ENCODE measurements at regions not wholly inside any gene's neighbourhood (a gene's known extent, or its start where the extent isn't known, plus 50 kb on each side); places are given as distances from the start of the nearest gene placed in this dataset.
A peak's percentile ranks its signal among the peaks of the same experiment; 100 is the strongest.

GRCh38 chr14:86774916-86775315 lies 1218.1 kb downstream of the GALC start:
- DNase-seq (ENCODE audit: low spot score) (no peak), ATAC-seq (no peak), FAIRE-seq (no peak)
- Histone ChIP-seq H3K9ac (ENCODE audit: insufficient read depth, low read depth, low read length) (no peak overlapping the region), H3K4me2 (ENCODE audit: low read depth, low read length) (no peak overlapping the region), H3K36me3 (replicated peaks in 1 of 2; ENCODE audit: control insufficient read depth in 1 of 2, insufficient read depth in 2 of 2, low read length in 2 of 2) (no peaks in the 10 kb centered on the region), H2AFZ (ENCODE audit: low read length) (no peak overlapping the region), H3K4me3 (replicated peaks in 1 of 3; ENCODE audit: insufficient read depth in 1 of 3, low read depth in 2 of 3, low read length in 3 of 3) (no peak overlapping the region), H3K4me1 (ENCODE audit: insufficient read depth, low read length) (peaks cover 16% of the 10 kb centered on the region), H3K27me3 (ENCODE audit: control insufficient read depth in 1 of 2, insufficient read depth in 2 of 2, low read length in 2 of 2) (no peaks in the 10 kb centered on the region), H3K79me2 (ENCODE audit: insufficient read depth, low read length) (no peaks in the 10 kb centered on the region), H4K20me1 (ENCODE audit: insufficient read depth, low read length) (no peaks in the 10 kb centered on the region), H3K27ac (ENCODE audit: extremely low read length, insufficient read depth, low read length) (no peak overlapping the region), H3K9me3 (ENCODE audit: low read length) (peaks cover 9% of the 10 kb centered on the region; the same call in 1 of the 2 replicates)
- no peak for TF ChIP-seq HOXA5 (CRISPR knock-in tag; IDR thresholded peaks at IDR 0.05)
- no peak for TF ChIP-seq ELF3 (CRISPR knock-in tag; IDR thresholded peaks at IDR 0.05)
- no peak for TF ChIP-seq CHD4 (IDR thresholded peaks at IDR 0.05; ENCODE audit: borderline replicate concordance, low read length)
- TF ChIP-seq CAMTA2 (CRISPR knock-in tag; IDR thresholded peaks at IDR 0.05; ENCODE audit: borderline replicate concordance): no peak
- TF ChIP-seq ZNF260 (CRISPR knock-in tag; IDR thresholded peaks at IDR 0.05; ENCODE audit: borderline replicate concordance, low read depth): no peak
- TF ChIP-seq MIXL1 (CRISPR knock-in tag; IDR thresholded peaks at IDR 0.05): no peak
- no peak for TF ChIP-seq ZNF614 (CRISPR knock-in tag; IDR thresholded peaks at IDR 0.05; ENCODE audit: borderline replicate concordance)
- BruUV-seq (replicated peaks): no TSS peak
- intact Hi-C loops (cut with micrococcal nuclease; ENCODE audit: unreplicated experiment): no loop called here
- CTCF ChIA-PET (ENCODE audit: low intra/inter-chr PET ratio, low total read pairs): no interaction called here
- POLR2A ChIA-PET: no interaction called here
- 71% methylated on average over 2 of the region's 2 CpGs for WGBS (ENCODE audit: low lambda C conversion rate)
- in situ Hi-C loops (cut with HindIII; ENCODE audit: extremely low pct_ligation_motif_present, low pct_unique_long_range_greater_than_20kb): no loop called here

GRCh38 chr14:86772075-86772474 lies 1220.9 kb downstream of the GALC start:
- Histone ChIP-seq H2AFZ (ENCODE audit: low read length) (no peak overlapping the region), H3K4me1 (ENCODE audit: insufficient read depth, low read length) (no peaks in the 10 kb centered on the region), H3K9ac (ENCODE audit: insufficient read depth, low read depth, low read length) (no peak overlapping the region), H3K4me3 (replicated peaks in 1 of 3; ENCODE audit: insufficient read depth in 1 of 3, low read depth in 2 of 3, low read length in 3 of 3) (no peak overlapping the region), H3K27me3 (ENCODE audit: control insufficient read depth in 1 of 2, insufficient read depth in 2 of 2, low read length in 2 of 2) (no peaks in the 10 kb centered on the region), H3K4me2 (ENCODE audit: low read depth, low read length) (no peak overlapping the region), H4K20me1 (ENCODE audit: insufficient read depth, low read length) (no peaks in the 10 kb centered on the region), H3K79me2 (ENCODE audit: insufficient read depth, low read length) (no peaks in the 10 kb centered on the region), H3K9me3 (ENCODE audit: low read length) (peaks cover 9% of the 10 kb centered on the region; the same call in 1 of the 2 replicates), H3K36me3 (replicated peaks in 1 of 2; ENCODE audit: control insufficient read depth in 1 of 2, insufficient read depth in 2 of 2, low read length in 2 of 2) (no peaks in the 10 kb centered on the region), H3K27ac (ENCODE audit: extremely low read length, insufficient read depth, low read length) (no peak overlapping the region)
- FAIRE-seq (no peak), DNase-seq (ENCODE audit: low spot score) (no peak), ATAC-seq (no peak)
- BruUV-seq (replicated peaks): no TSS peak
- TF ChIP-seq ZNF543 (CRISPR knock-in tag; IDR thresholded peaks at IDR 0.05) (no peak), ZNF430 (CRISPR knock-in tag; IDR thresholded peaks at IDR 0.05) (0 out of 2 replicates have a peak, but pooled peaks have one; percentile 61)
- WGBS (ENCODE audit: low lambda C conversion rate): 27% methylated on average over 1 of the region's 1 CpG
- ChIA-PET CTCF (ENCODE audit: low intra/inter-chr PET ratio, low total read pairs) (no interaction called here), POLR2A (no interaction called here)
- intact Hi-C loops (cut with micrococcal nuclease; ENCODE audit: unreplicated experiment): no loop called here
- in situ Hi-C loops (cut with HindIII; ENCODE audit: extremely low pct_ligation_motif_present, low pct_unique_long_range_greater_than_20kb): no loop called here
